ENCODE measurements at regions not wholly inside any gene's neighbourhood (a gene's known extent, or its start where the extent isn't known, plus 50 kb on each side); places are given as distances from the start of the nearest gene placed in this dataset.
A peak's percentile ranks its signal among the peaks of the same experiment; 100 is the strongest.

DNA sequence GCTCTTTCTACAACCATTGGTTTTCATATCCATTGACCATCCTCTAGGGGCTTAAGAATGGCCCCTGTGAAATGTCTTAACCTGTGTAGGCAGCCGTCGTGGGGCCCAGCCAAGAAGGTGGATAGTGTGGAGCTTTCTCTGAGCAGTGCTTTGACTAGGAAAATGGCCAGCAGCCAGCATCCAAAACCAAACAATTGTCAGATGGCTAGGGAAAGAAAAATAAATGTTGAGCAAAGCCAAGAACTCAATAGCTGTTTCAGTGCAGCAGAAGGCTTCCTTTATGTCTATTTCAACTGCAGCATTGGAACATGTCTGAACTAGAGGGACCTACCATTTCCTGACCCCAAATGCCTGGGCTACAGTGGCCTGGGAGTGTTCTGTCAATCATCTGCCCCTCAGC lies 374.9 kb downstream of the TLE4 start:
- Histone ChIP-seq H3K27me3 (no peaks in the 10 kb centered on the region), H3K27ac (no peak overlapping the region), H3K9me3 (no peaks in the 10 kb centered on the region), H3K4me3 (no peak overlapping the region), H3K36me3 (no peaks in the 10 kb centered on the region), H3K4me1 (ENCODE audit: insufficient read depth) (peaks cover 3% of the 10 kb centered on the region)
- DNase-seq, result peak in 4 of 5 donors; percentile 34 to 57 (median 52)
- WGBS, 3 donors, result 23 to 46% (median 42%) methylated on average over 2 of the region's 2 CpGs
- intact Hi-C loops (cut with DNase I), result no loop called here
- TF ChIP-seq POLR2A (IDR thresholded peaks at IDR 0.05), result no peak
- TF ChIP-seq EP300 (IDR thresholded peaks at IDR 0.05), result no peak
- TF ChIP-seq, protein P1, sequence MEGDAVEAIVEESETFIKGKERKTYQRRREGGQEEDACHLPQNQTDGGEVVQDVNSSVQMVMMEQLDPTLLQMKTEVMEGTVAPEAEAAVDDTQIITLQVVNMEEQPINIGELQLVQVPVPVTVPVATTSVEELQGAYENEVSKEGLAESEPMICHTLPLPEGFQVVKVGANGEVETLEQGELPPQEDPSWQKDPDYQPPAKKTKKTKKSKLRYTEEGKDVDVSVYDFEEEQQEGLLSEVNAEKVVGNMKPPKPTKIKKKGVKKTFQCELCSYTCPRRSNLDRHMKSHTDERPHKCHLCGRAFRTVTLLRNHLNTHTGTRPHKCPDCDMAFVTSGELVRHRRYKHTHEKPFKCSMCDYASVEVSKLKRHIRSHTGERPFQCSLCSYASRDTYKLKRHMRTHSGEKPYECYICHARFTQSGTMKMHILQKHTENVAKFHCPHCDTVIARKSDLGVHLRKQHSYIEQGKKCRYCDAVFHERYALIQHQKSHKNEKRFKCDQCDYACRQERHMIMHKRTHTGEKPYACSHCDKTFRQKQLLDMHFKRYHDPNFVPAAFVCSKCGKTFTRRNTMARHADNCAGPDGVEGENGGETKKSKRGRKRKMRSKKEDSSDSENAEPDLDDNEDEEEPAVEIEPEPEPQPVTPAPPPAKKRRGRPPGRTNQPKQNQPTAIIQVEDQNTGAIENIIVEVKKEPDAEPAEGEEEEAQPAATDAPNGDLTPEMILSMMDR (IDR thresholded peaks at IDR 0.05), result no peak

DNA sequence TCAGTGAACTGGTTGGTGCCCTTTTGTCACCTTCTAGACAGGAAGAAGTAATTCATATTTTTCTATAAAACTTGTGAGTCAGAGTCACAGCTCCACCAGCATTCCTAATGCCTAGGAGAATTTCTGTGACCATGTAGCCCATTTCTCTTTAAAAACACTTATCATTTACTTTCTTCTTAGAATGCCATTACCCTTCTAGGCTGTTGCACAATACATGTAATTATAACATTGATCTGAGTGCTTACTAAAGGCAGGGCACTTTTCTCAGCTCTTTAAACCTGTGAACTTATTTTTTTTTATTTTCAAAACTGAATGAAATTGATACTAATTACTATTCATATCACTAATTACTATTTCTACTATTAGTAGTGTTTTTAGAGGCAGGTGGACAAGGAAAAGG lies 373.7 kb downstream of the TLE4 start:
- DNase-seq, result no peak
- Histone ChIP-seq H3K4me3 (no peak overlapping the region), H3K27me3 (no peaks in the 10 kb centered on the region), H3K36me3 (no peaks in the 10 kb centered on the region), H3K9me3 (no peaks in the 10 kb centered on the region), H3K4me1 (ENCODE audit: insufficient read depth) (peaks cover 3% of the 10 kb centered on the region), H3K27ac (no peak overlapping the region)
- TF ChIP-seq EP300 (IDR thresholded peaks at IDR 0.05), result no peak
- TF ChIP-seq, protein P1 (IDR thresholded peaks at IDR 0.05), result no peak
- intact Hi-C loops (cut with DNase I), result no loop called here

DNA sequence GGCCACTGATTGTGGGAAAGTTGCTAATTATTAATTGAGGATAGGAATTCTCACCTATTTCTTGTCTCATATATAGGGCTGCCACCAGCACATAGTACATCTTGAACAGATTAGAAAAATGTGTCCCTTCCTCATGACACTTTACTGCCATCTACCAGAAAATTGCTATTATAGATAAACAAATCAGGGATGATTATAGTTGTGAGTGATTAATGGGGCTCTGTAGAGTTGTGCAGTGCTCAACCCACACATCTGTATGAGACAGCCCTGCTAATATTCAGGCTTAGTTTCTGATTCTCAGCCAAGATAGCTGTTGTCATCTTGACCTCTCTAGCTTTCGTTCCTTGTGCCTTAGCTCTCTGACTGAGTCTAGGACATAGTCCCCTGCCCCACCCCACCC lies 373.3 kb downstream of the TLE4 start:
- 68 to 79% (median 74%) methylated on average over 1 of the region's 1 CpG for WGBS, 3 donors
- DNase-seq, result no peak
- Histone ChIP-seq H3K27ac (no peak overlapping the region), H3K4me3 (no peak overlapping the region), H3K36me3 (no peaks in the 10 kb centered on the region), H3K27me3 (no peaks in the 10 kb centered on the region), H3K4me1 (ENCODE audit: insufficient read depth) (peaks cover 3% of the 10 kb centered on the region), H3K9me3 (no peaks in the 10 kb centered on the region)
- TF ChIP-seq POLR2A (IDR thresholded peaks at IDR 0.05), result no peak
- TF ChIP-seq, protein P1 (IDR thresholded peaks at IDR 0.05), result no peak
- no peak for TF ChIP-seq EP300 (IDR thresholded peaks at IDR 0.05)
- intact Hi-C loops (cut with DNase I), result no loop called here

DNA sequence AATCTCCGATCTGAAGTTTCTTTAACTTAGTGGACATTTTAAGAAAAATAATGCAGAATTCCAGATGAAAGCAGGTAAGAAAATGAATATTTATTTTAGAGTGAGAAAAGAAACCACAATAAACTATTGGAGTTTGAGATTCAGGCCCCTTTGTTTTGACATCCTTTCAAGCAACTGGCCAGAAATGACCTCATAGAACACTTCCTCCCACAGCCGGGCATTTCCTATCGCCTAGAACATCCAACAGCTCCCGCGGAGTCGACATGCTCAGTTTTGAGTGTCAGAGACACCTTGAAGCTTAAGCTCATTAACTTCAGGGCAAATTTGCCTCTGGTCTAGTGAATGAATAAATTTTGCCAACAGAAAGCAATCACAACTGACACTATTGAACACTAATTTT lies 369.2 kb downstream of the TLE4 start:
- no peak for DNase-seq
- no peak overlapping the region for H3K4me3 ChIP-seq
- intact Hi-C loops (cut with DNase I), result no loop called here
- WGBS, 3 donors, result 61 to 68% (median 67%) methylated on average over 6 of the region's 6 CpGs
- H3K36me3 ChIP-seq, result no peaks in the 10 kb centered on the region
- TF ChIP-seq EP300 (IDR thresholded peaks at IDR 0.05), result no peak
- TF ChIP-seq POLR2A (IDR thresholded peaks at IDR 0.05), result no peak
- TF ChIP-seq, protein P1 (IDR thresholded peaks at IDR 0.05), result no peak
- no peaks in the 10 kb centered on the region for H3K27me3 ChIP-seq
- no peaks in the 10 kb centered on the region for H3K4me1 ChIP-seq (ENCODE audit: insufficient read depth)
- H3K9me3 ChIP-seq, result no peaks in the 10 kb centered on the region
- H3K27ac ChIP-seq, result no peak overlapping the region

DNA sequence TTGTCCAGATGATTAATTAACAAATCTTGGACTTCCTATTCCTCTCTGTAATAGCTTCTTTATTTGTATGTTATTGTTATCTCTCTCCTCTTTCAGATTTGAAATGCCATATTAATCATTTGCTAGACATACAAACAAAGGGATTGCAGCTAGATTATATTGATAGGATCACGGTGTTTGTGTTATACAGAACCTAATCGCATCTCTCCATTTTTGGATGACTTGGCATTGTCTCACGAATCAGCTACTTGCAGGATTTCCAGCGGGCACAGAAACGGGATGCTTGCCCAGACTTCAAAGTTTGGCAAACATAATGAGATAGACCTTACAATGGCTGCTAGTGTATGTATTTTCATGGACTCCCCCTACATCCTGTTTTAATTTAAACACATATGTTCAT lies 368.1 kb downstream of the TLE4 start:
- Histone ChIP-seq H3K4me1 (ENCODE audit: insufficient read depth) (no peaks in the 10 kb centered on the region), H3K27me3 (no peaks in the 10 kb centered on the region), H3K4me3 (no peak overlapping the region), H3K27ac (no peak overlapping the region), H3K9me3 (no peaks in the 10 kb centered on the region), H3K36me3 (no peaks in the 10 kb centered on the region)
- intact Hi-C loops (cut with DNase I), result no loop called here
- TF ChIP-seq EP300 (IDR thresholded peaks at IDR 0.05) (no peak), POLR2A (IDR thresholded peaks at IDR 0.05) (no peak)
- TF ChIP-seq, protein P1 (IDR thresholded peaks at IDR 0.05), result no peak
- WGBS, 3 donors, result 46 to 57% (median 53%) methylated on average over 5 of the region's 5 CpGs
- no peak for DNase-seq
